GM21786 (cell line): ENCODE measurements at regions not wholly inside any gene's neighbourhood (a gene's known extent, or its start where the extent isn't known, plus 50 kb on each side); places are given as distances from the start of the nearest gene placed in this dataset.
"Not testable (repeated sequence)": the region's sequence is repeated elsewhere in the genome, so short reads cannot be mapped to it uniquely, and the experiment has no call there.

Experiments
- ATAC-seq: cut with Tn5 transposase; IDR thresholded peaks from one replicate; pipeline ENCODE4 v1.9.1; 2021; ENCODE audit not compliant: unreplicated experiment

GRCh38 chr4:29307256-29307655 is 1412.9 kb upstream of the PCDH7 start:
- no peak for ATAC-seq

GRCh38 chr4:29307755-29308154 is 1412.4 kb upstream of the PCDH7 start:
- ATAC-seq: no peak

GRCh38 chr4:29309050-29309449 is 1411.1 kb upstream of the PCDH7 start:
- no peak for ATAC-seq

- ATAC-seq: no peak
Observed at GRCh38 chr4:29310252-29310651, 1409.9 kb upstream of the PCDH7 start.

GRCh38 chr4:29311247-29311646 is 1408.9 kb upstream of the PCDH7 start:
- no peak for ATAC-seq

- ATAC-seq: no peak
Observed at GRCh38 chr4:29319663-29320340, 1400.4 kb upstream of the PCDH7 start.

- ATAC-seq: no peak
Observed at GRCh38 chr4:29320947-29321620, 1399.1 kb upstream of the PCDH7 start.

- ATAC-seq: no peak
Observed at GRCh38 chr4:29326004-29326403, 1394.2 kb upstream of the PCDH7 start.

- no peak for ATAC-seq
Observed at GRCh38 chr4:29326816-29327215, 1393.4 kb upstream of the PCDH7 start.

GRCh38 chr4:29336861-29337260 is 1383.3 kb upstream of the PCDH7 start:
- no peak for ATAC-seq

- no peak for ATAC-seq
Observed at GRCh38 chr4:29372971-29373370, 1347.2 kb upstream of the PCDH7 start.

GRCh38 chr4:29375716-29376115 is 1344.5 kb upstream of the PCDH7 start:
- no peak for ATAC-seq

- not testable (repeated sequence) for ATAC-seq
Observed at GRCh38 chr4:29378237-29378636, 1341.9 kb upstream of the PCDH7 start.

GRCh38 chr4:29390921-29391320 is 1329.2 kb upstream of the PCDH7 start:
- no peak for ATAC-seq

- ATAC-seq: no peak
Observed at GRCh38 chr4:29405116-29405515, 1315.1 kb upstream of the PCDH7 start.

GRCh38 chr4:29415771-29416170 is 1304.4 kb upstream of the PCDH7 start:
- no peak for ATAC-seq

GRCh38 chr4:29423836-29424721 is 1296.1 kb upstream of the PCDH7 start:
- ATAC-seq: no peak

- ATAC-seq: no peak
Observed at GRCh38 chr4:29453303-29453820, 1266.8 kb upstream of the PCDH7 start.

GRCh38 chr4:29459926-29460325 is 1260.2 kb upstream of the PCDH7 start:
- no peak for ATAC-seq

GRCh38 chr4:29467044-29467717 is 1253.0 kb upstream of the PCDH7 start:
- no peak for ATAC-seq
